GM19397 (cell line): ENCODE measurements at regions not wholly inside any gene's neighbourhood (a gene's known extent, or its start where the extent isn't known, plus 50 kb on each side); places are given as distances from the start of the nearest gene placed in this dataset.

Source experiments
- ATAC-seq: cut with Tn5 transposase; IDR thresholded peaks from one replicate; pipeline ENCODE4 v1.9.1; 2021; ENCODE audit warnings: mild to moderate bottlenecking, moderate library complexity; ENCODE audit not compliant: unreplicated experiment

DNA sequence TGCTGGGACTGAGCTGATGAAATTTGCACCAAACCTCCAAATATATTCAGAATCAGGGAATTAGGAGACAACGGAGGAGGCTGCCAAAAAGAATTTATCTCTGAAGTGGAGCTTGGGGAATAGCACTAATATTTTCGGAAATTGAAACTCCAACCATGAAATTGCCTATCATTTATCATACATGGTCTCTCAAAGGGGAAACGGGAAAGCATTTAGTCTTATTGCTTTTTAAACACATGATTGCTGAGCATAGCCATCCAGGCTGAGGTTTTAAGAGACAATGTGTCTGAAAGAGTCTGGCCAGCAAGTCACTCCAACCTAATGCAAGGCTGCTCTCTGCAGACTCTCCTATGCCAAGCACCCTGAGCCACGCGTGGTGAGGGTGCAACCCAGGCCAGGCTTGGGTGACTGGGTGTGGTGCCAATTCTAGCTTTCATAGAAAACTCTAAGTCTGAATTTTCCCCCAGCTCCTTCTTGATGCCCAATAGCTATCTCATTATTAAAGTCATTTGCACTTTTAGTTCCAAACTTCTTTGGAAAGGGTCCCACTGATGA is 200.2 kb downstream of the RPLP1 start:
- no peak for ATAC-seq

DNA sequence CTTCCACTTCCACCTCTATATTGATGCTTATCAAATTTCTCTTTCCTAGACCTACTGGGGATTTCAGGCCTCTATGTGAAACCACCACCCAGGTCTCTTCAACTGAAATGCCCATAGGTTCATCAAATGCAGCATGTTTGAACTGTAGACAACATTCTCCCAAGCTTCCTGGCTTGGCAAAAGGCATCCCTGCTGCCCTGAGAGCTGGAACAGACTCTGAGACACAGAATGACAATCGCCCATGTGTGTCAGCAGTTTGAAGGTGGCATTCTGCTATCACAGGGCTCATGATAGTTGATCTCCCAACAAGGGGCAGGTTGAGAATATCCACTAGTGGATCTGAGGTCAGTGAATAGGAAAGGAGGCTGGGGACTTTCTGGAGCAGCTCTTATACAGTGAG is 200.7 kb downstream of the RPLP1 start:
- no peak for ATAC-seq

DNA sequence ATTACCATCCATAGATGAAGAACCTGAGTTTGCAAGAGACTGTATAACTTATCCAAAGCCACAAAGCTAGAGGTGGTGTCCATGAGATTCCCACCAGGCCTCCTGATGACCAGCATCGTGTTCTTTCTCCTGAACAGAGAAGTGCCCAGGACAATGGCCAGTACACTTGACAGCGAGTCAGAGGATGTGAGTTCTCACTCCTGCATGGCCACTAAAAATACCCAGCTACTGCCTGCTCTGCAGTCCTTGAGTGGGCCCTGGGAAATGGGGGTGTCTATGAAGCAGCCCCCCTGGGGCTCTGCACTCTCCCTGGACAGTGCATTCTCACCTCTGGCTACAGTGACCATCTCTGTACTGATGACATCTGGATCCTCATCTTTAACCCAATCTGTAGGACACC is 201.2 kb downstream of the RPLP1 start:
- ATAC-seq = no peak

DNA sequence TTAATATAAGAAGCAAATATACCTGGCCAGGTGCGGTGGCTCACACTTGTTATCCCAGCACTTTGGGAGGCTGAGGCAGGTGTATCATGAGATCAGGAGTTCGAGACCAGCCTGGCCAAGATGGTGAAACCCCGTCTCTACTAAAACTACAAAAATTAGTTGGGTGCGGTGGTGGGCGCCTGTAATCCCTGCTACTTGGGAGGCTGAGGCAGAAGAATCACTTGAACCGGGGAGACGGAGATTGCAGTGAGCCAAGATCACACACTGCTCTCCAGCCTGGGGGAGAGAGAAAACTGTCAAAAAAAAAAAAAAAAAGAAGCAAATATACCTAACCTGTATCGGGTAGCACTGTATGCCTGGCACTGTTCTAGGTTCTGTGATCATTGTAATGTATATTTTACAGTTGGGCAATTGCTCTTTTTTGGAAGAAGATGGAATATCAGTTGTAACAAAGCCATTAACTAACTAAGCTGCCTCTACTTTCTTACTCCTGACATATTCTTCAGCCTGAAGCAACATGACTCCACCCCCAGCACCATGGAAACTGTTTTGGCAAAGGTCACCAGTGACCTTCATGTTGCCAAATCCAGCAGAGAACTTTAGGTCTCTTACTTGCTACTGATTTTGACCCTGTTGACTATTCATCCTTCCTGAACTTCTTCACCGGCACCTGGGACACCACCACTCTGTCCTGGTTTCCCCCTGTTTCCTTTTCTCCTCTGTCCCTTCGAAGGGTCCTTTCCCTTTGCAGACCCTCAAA is 203.8 kb downstream of the RPLP1 start:
- ATAC-seq = no peak

DNA sequence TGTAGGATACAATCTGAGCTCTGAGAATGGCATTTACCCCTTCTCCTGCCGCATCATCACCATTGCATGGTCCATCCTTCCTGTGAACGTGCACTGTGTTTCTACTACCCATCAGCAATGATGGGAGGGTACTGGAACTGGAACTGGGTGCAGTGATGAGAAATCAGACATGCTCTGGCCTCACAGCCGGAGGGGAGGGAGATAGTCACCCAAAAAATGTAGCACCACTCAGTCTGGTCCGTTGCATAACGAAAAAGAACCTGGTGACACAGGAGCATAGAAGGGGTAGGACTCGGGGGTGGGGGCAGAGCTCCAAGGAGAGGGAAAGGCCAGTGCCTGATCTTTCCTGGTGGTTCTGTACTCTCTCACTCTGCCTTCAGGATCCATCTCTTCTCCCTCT is 205.0 kb downstream of the RPLP1 start:
- no peak for ATAC-seq

DNA sequence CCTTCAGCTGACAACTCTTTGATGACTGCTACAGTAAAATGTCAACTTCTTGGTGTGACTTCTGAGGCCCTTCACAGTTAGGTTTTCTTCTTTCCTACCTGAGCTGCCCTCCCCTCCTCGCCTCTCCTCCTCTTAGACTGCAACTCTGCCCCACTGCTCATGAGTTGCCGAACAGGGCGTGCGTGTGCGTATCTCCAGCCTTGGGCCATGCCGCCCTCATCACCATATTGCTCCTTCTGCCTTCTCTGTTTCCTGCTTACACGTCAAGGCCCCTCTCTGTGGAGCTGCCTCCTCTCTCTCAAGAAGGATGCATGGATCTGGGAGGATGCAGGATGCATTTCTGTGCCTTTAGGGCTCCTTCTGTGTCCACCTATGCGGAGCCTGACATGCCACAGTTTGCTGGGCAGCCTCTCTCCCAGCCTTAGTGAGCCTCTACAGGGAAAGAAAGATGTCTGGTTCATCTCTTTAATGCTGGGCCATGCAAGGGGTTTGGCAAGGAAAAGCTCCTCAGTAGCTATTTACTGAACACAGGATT is 205.9 kb downstream of the RPLP1 start:
- no peak for ATAC-seq

DNA sequence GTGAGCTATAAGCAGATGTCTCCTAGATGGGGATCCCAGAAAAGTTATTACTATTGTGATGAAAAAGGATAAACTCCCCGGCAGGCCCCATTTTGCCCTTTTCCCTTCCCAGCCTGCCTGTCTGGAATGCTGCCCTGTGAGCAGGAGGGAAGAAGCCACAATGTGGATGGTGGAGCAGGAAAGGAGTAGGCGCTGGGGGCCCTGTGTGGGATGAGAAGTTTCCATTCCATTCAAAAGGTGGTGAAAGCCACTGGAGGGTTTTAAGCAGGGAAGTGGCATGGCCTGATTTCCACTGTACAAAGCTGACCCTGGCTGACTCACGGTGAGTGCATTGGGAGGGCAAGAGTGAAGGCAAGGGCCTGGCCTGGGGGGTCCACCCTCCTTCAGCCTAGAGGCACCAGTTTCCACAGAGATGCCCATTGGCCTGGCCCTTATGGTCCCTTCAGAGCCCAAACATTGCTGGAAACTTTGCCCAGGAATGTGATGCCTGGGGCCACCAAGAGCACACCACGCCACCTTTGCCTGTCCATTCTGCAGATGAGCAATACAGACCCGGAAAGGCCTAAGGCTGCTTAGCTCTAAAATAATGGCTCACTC is 206.9 kb downstream of the RPLP1 start:
- ATAC-seq = no peak

DNA sequence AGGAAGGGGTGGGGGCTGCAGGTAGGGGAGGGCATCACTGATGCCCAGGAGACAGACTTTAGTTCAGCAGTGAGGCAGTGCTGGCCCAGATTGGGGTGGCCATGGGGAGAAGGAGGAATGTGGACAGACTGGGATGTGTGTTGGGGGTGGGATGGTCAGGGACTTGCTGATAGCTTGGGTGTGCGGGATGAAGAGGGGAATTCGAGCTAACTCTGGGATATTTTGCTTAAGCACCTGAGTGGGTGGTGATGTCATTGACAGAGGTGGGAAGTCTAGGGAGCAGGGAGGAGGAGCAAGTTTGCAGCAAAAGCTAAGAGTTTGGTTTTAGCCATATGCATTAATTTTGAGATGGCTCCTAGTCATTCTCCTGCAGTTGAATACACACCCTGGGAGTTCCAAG is 207.5 kb downstream of the RPLP1 start:
- no peak for ATAC-seq

DNA sequence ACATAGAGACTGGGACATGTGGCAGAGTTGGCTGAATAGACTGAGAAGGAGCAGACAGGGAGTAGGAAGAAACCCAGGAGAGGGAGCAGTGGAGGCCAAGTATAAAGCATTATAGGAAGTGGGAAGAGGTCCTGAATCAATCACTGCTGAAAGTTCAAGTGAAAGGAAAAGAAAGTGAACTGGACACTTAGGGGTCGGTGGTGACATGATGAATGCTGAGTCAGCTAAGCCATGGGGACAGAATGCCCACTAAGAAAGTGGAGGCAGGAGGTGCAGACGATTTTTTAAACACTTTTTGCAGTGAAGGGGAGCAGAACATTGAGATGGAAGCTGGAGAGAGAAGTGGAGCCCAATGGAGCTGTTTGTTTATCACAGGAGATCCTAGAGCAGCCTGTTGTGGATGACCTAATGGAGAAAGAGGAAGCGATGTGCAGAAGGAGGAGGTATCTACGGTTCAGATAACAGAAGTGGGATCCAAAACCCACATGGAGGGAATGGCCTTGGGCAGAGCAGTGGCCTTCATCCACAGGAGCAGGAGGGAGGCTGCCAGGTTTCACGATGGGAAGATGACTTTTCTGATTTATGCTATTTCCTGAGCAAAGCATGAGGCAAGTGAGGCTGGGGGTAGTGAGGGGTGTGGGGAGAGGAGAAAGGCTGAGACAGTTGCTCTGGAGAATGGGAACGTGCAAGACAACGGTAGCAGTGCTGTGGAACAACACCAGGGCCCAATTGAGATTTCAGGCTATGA is 208.2 kb downstream of the RPLP1 start:
- no peak for ATAC-seq

DNA sequence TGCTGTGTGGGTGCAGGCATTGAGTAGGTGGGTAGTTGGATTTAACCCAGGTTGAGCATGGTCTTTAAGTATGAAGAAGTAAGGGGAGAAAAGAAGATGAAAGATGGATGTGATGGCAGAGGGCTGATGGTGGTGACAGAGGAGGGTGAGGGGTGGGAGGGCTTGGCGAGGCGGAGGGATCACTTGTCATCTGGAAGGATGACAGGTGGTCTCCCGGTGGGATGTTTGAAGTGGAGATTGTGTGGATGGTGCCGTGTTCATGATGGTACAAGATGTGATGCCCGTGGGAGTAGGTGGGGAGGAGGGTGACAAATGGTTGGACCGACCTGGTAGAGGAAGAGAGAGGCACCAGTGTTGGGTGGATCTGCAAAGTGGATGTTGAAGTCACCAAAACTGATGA is 208.8 kb downstream of the RPLP1 start:
- ATAC-seq = no peak

DNA sequence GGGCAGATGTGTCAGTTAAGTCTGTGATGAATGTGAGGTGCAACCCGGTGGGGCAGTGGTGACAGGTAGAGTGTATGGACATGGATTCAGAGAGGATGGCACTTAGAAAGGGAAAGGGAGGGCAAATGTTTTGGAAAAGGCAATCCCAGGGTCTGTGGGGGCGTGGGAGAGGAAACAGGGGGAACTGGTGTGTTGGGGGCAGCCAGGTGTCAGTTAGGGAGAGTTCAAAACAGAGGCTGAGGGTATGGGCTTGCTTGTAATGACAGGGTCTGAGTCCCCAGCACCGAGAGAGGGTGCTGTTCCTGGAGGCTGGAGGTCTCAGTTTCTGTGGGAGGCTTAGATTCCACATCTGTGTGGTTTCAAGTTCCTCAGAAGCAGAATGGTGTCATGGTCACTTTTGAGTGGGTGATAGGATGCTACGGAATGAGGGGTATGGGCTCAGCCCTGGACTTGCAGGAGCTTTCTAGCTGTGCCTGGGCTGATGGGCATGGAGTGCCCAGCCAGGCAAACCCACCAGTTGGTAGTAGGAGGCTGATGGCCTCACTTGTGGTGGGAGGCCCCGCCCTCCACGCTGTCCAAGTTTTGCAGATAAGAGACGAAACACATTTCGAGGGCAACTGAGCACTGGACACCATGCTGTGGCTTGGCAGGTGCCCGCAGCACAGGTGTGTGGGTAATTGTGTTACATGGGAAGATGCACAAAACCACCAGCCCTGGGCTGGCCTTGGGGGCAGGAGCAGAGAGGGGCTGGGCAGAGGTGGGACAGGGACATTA is 209.4 kb downstream of the RPLP1 start:
- ATAC-seq = no peak

DNA sequence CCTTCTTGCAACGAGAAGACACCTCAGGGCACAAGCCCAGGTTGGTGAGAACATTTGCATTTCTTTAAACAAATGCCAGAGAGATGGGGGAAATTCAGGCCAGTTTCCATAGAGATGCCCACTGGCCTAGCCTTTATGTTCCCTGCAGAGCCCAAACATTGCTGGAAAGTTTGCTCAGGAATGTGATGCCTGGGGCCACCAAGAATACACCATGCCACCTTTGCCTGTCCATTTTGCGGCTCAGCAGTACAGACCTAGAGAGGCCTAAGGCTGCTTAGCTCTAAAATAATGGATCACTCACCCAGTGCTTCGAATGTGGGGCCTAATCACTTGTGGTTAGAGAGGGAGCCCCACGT is 210.0 kb downstream of the RPLP1 start:
- no peak for ATAC-seq

DNA sequence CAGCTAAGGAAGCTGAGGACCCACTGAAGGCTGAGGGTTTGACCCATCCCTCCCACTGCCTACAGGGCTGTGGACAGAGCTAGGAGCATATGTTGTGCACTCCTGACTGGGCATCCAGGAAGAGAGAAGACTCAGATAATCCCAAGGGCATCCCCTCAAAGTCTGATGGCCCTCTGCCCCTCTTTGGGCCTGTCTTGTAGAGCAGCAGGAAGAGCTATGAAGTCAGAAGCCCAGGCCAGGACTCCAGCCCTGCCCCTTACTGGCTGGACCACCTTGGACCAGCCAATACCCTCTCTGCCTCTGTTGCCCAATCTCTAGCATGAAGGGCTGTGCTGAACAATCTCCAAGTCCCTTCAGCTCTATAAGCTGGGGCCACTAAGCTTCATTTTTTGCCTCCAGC is 210.8 kb downstream of the RPLP1 start:
- ATAC-seq = no peak

DNA sequence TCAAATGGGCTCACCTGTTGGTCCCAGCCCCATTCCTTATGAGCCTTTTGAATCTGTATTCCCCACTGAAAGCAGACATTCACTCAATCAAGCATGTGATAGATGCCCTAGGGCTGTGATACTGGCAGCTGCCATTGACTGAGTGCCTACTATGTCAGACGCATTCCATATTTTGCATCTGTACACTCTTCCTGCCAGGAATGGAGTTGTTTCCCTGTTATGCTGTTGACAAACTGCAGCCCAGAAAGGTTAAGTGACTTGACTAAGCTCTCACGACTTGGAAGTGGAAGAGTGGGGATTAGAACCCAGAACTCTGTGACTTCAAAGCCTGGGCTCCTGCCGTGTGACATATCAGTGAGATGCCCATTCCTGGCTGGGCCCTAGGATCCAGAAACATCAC is 211.4 kb downstream of the RPLP1 start:
- ATAC-seq = no peak

DNA sequence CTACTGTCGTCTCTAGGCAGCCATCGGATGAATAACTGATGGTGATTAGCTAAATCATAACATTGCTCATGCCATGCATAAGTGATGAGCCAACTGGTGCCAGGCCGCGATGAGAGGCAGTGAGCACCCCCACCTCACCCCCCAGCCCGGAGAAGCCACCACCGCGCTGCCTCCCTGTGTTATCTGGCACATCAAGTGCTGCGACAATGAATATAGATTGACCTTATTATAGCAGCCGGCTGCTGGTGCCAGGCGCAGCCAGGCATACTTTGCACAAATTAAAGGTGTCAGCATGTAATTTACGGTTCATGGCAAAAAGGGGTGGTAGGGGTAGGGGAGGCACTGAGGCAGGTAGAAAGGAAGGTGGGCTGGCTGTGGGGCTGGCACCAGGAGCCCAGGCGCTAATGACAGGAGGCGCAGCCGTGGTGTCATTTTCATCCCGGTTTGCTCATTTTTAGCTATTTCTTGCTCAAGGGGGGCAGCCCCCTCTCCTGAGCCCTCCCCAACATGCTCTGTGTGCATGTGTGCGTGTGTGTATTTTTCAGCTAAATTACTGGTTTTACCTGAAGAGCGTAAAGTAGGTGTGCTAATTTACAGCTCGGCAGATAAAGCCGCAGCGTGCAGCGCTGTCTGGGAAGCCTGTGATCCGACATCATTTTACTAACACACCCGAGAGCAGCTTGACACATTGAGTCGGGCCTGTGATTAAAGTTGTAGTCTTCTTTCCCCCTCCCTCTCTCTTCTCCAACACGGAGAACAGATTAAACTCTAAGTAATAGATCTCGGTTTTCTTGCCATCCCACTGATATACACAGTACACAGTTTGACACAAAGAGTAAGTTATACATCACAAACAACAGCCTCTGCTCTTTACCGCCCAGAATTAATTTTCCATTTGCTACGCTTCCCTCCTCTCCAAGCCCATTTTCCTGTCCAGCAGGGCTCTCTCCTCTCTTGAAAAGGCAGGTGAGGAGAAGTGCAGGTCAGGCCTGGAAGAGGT is 212.3 kb downstream of the RPLP1 start:
- ATAC-seq = no peak

DNA sequence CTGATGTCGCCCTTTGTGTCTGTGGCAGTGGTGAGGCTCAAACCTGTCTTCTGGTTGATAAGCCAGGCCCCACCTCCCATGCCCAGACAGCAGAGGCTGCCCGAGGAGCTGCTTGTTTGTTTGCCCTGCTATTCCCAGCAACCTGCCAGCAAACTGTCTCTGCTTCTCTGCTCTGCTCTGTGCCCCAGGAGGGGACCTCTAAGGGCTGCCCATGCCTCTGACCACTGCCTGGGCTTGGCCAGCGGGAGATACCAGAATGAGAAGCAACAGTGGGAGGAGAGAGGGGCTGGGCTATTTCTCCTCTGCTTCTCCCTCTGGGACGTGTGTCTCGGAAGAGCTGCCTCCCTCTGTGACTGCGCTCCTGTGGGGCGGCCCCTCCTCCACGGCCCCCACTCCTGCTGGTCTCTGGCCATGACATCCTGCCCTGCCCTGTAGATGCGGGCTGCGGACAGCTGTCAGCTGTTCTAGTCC is 213.1 kb downstream of the RPLP1 start:
- ATAC-seq = no peak

DNA sequence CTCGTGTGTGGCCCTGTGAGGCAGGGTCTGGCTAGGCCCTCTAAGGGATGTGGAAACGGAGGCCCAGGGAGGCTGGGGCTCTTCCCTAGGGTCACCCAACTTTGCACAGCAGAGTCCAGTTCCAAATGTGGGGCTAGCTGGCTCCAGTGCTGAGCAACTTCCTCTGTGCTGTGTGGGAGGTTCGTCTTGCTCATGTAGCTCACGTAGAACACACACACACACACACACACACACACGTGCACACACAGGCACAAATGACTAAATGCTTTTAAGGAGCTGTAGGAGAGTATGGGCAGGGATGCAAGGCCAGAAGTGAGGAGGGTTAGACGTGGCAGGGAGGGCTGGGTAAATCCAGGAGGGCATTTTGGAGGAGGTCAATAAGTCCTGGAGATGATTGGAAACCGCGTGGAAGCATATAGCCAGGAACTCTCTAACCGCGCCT is 213.8 kb downstream of the RPLP1 start:
- ATAC-seq = no peak

DNA sequence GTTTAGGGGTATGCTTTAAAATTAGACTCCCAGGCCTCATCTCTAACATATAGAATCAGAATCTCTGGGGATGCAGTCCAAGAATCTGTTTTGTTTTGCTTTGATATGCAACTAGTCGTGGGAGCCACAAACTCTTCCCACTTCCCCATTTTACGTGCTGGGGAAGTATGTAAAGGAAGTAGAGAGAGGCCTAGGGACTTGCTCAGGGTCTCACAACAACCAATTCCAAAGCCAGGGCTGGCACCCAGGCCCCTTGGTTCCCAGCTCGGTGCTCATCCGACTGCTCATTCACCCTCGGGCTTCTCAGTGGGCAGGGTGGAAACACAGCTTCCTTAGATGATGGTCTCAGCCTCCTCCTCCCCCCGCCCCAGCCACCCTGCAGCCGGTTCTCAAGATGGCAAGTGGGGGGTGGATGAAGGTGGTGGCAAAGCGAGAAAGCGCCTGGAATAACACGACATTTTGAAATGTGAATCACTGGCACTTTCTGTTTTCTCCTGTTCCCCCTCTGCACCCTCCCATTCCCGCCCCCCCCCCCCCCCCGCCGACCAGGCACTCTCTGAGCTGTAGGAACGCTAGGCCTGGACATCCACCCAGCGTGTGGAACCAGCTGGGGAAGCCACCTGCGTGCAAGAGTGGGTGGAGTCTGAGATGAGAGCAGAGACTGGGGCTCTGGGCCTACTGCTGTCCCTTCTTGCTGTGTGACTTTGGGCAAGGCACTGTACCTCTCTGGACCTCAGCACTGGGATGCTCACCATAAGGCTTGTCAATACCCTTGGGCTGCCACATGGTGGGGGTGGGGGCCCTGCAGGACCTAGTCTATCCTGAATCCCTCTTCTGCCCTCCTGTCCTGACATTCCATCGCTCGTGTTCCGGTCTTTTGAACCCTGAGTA is 214.5 kb downstream of the RPLP1 start:
- no peak for ATAC-seq
